ENCODE measurements at regions not wholly inside any gene's neighbourhood (a gene's known extent, or its start where the extent isn't known, plus 50 kb on each side); places are given as distances from the start of the nearest gene placed in this dataset.

- TF ChIP-seq CTCF (IDR thresholded peaks at IDR 0.05): peak; percentile 56
- Histone ChIP-seq H3K36me3 (no peaks in the 10 kb centered on the region), H3K4me1 (ENCODE audit: control insufficient read depth in 1 of 2, insufficient read depth in 1 of 2, low read depth in 1 of 2, low read length in 1 of 2) (peaks cover 0 to 6% of the 10 kb centered on the region in 2 experiments), H3K9me3 (no peaks in the 10 kb centered on the region), H3K27ac (no peak overlapping the region), H3K4me3 (ENCODE audit: low read depth in 1 of 2, low read length in 1 of 2) (peak overlapping the region in 1 of 2 experiments; percentile 38), H3K27me3 (peaks cover 33% of the 10 kb centered on the region)
Observed at GRCh38 chr12:107912421-107913004, 138.0 kb downstream of the ASCL4 start.

DNA sequence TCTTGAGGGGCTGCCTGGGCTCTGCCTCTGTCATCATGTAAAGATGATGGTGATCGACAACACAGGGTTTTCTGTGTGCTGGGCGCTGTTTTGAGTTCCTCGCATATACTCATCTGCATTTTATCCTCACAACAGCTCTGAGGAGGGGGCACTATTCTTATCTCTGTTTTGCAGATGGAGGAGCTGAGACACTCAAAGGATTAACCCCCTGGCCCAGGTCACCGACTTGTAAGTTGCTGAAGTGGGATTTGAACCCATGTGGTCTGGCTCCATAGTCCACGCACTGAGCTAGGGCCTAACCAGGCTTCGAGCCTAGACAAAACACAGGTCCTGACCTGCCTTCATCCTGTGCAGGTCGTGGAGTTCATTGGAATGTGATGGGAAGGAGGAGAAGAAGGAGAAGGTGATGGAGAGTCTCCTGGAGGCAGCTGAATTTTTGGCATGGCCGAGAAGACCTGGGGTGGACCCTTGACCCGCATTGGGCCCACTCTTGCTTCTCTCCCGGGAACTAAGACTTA is 140.0 kb downstream of the ASCL4 start:
- Histone ChIP-seq H3K27ac (no peak overlapping the region), H3K9me3 (no peaks in the 10 kb centered on the region), H3K36me3 (no peaks in the 10 kb centered on the region), H3K27me3 (peaks cover 39% of the 10 kb centered on the region), H3K4me1 (ENCODE audit: control insufficient read depth in 1 of 2, insufficient read depth in 1 of 2, low read depth in 1 of 2, low read length in 1 of 2) (peaks cover 0 to 6% of the 10 kb centered on the region in 2 experiments), H3K4me3 (ENCODE audit: low read depth in 1 of 2, low read length in 1 of 2) (no peak overlapping the region)
- TF ChIP-seq CTCF (IDR thresholded peaks at IDR 0.05): no peak

- H3K4me3 ChIP-seq (ENCODE audit: low read depth in 1 of 2, low read length in 1 of 2): no peak overlapping the region
- TF ChIP-seq CTCF (IDR thresholded peaks at IDR 0.05): no peak
- H3K9me3 ChIP-seq: no peaks in the 10 kb centered on the region
- peaks cover 52% of the 10 kb centered on the region for H3K27me3 ChIP-seq
- no peaks in the 10 kb centered on the region for H3K4me1 ChIP-seq (ENCODE audit: control insufficient read depth in 1 of 2, insufficient read depth in 1 of 2, low read depth in 1 of 2, low read length in 1 of 2)
- no peaks in the 10 kb centered on the region for H3K36me3 ChIP-seq
- no peak overlapping the region for H3K27ac ChIP-seq
Observed at GRCh38 chr12:107917912-107918800, 143.7 kb downstream of the ASCL4 start.

DNA sequence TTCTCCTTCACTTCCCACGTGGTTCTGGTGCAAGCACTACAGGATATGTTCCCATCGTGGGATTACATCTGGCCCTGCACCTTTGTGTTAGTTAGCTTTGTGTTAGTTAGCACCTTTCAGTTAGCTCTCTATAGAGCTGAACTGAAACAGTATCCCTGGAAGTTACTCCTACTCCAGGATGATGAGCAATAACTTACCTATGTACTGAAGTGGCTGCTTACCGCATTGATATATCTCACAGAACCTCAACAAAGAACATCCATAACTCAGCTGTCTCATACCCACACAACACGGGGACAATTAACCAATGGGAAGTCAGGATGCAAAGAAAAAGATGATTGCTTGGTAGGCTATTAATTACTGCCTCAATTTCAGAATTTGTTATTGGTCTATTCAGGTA is 146.6 kb downstream of the ASCL4 start:
- peaks cover 43% of the 10 kb centered on the region for H3K27me3 ChIP-seq
- H3K9me3 ChIP-seq: no peaks in the 10 kb centered on the region
- H3K4me3 ChIP-seq (ENCODE audit: low read depth in 1 of 2, low read length in 1 of 2): no peak overlapping the region
- H3K27ac ChIP-seq: no peak overlapping the region
- no peaks in the 10 kb centered on the region for H3K36me3 ChIP-seq
- TF ChIP-seq CTCF (IDR thresholded peaks at IDR 0.05): no peak
- H3K4me1 ChIP-seq (ENCODE audit: control insufficient read depth in 1 of 2, insufficient read depth in 1 of 2, low read depth in 1 of 2, low read length in 1 of 2): no peaks in the 10 kb centered on the region

GRCh38 chr12:107925125-107925524 is 150.6 kb downstream of the ASCL4 start:
- Histone ChIP-seq H3K27ac (no peak overlapping the region), H3K36me3 (no peaks in the 10 kb centered on the region), H3K4me1 (ENCODE audit: control insufficient read depth in 1 of 2, insufficient read depth in 1 of 2, low read depth in 1 of 2, low read length in 1 of 2) (no peaks in the 10 kb centered on the region), H3K27me3 (peaks cover 31% of the 10 kb centered on the region), H3K4me3 (ENCODE audit: low read depth in 1 of 2, low read length in 1 of 2) (no peak overlapping the region), H3K9me3 (no peaks in the 10 kb centered on the region)
- TF ChIP-seq CTCF (IDR thresholded peaks at IDR 0.05): no peak
